Epithelial cell of proximal tubule (primary cell): ENCODE measurements at regions not wholly inside any gene's neighbourhood (a gene's known extent, or its start where the extent isn't known, plus 50 kb on each side); places are given as distances from the start of the nearest gene placed in this dataset.

Experiments used
- DNase-seq: peaks from one replicate; pipeline ENCODE4 v3.0.0-alpha.2; 2011; ENCODE audit warnings: low read depth
- H3K4me3 ChIP-seq: 2 replicates; pipeline ENCODE4 v1.5.1; 2011; ENCODE audit warnings: low read depth, mild to moderate bottlenecking, low read length
- CTCF ChIP-seq: conservative IDR thresholded peaks from 2 replicates; pipeline ENCODE4 v1.5.1; 2012; ENCODE audit warnings: low read depth, mild to moderate bottlenecking, low read length

- TF ChIP-seq CTCF, result no peak
- H3K4me3 ChIP-seq, result no peak overlapping the region
- DNase-seq, result no peak
Measured at GRCh38 chr5:40414922-40415321, 264.8 kb upstream of the PTGER4 start.

- no peak for DNase-seq
- no peak for TF ChIP-seq CTCF
- H3K4me3 ChIP-seq, result no peak overlapping the region
Measured at GRCh38 chr5:40413743-40414142, 266.0 kb upstream of the PTGER4 start.

- H3K4me3 ChIP-seq, result no peak overlapping the region
- no peak for DNase-seq
- no peak for TF ChIP-seq CTCF
Measured at GRCh38 chr5:40412771-40413170, 266.9 kb upstream of the PTGER4 start.

GRCh38 chr5:40410964-40411635 lies 268.6 kb upstream of the PTGER4 start:
- no peak overlapping the region for H3K4me3 ChIP-seq
- DNase-seq, result no peak

GRCh38 chr5:40410231-40410861 lies 269.4 kb upstream of the PTGER4 start:
- no peak overlapping the region for H3K4me3 ChIP-seq
- TF ChIP-seq CTCF, result no peak
- no peak for DNase-seq

More at GRCh38 chr5:40410964-40411635, 268.6 kb upstream of the PTGER4 start:
- TF ChIP-seq CTCF, result no peak

GRCh38 chr5:40409601-40410000 lies 270.1 kb upstream of the PTGER4 start:
- TF ChIP-seq CTCF, result no peak
- DNase-seq, result no peak
- no peak overlapping the region for H3K4me3 ChIP-seq

- DNase-seq, result no peak
- TF ChIP-seq CTCF, result no peak
- no peak overlapping the region for H3K4me3 ChIP-seq
Measured at GRCh38 chr5:40406741-40407211, 272.9 kb upstream of the PTGER4 start.
